PFSK-1 (cell line): ENCODE measurements at regions not wholly inside any gene's neighbourhood (a gene's known extent, or its start where the extent isn't known, plus 50 kb on each side); places are given as distances from the start of the nearest gene placed in this dataset.

Experiments
- POLR2AphosphoS5 ChIP-seq: IDR thresholded peaks from 2 replicates; pipeline ENCODE4 v1.6.1; 2012; ENCODE audit warnings: low read depth, mild to moderate bottlenecking, control low read depth, low read length, moderate library complexity
- REST ChIP-seq, 2 experiments: IDR thresholded peaks; 2 replicates each; pipeline versions ENCODE4 v1.6.1 to v1.8.0; 2011 to 2012; ENCODE audit warnings: low read depth in 2 of 2, low read length in 2 of 2, control low read depth in 1 of 2, inconsistent platforms in 1 of 2, mild to moderate bottlenecking in 1 of 2, moderate library complexity in 1 of 2; ENCODE audit not compliant: insufficient read depth in 1 of 2
- SIN3A ChIP-seq: IDR thresholded peaks from 2 replicates; pipeline ENCODE4 v1.6.1; 2012; ENCODE audit warnings: mild to moderate bottlenecking, low read length, moderate library complexity, borderline replicate concordance; ENCODE audit not compliant: insufficient read depth
- TAF1 ChIP-seq: IDR thresholded peaks from 2 replicates; pipeline ENCODE4 v1.6.1; 2012; ENCODE audit warnings: low read length, control low read depth, borderline replicate concordance; ENCODE audit not compliant: insufficient read depth

- TF ChIP-seq REST (IDR thresholded peaks at IDR 0.05; ENCODE audit: insufficient read depth in 1 of 2, low read depth in 2 of 2, low read length in 2 of 2) (no peak), POLR2AphosphoS5 (no peak), TAF1 (no peak), SIN3A (no peak)
Measured at GRCh38 chr12:98280621-98281020, 234.8 kb upstream of the TMPO start.
